ENCODE measurements at regions not wholly inside any gene's neighbourhood (a gene's known extent, or its start where the extent isn't known, plus 50 kb on each side); places are given as distances from the start of the nearest gene placed in this dataset.

DNA sequence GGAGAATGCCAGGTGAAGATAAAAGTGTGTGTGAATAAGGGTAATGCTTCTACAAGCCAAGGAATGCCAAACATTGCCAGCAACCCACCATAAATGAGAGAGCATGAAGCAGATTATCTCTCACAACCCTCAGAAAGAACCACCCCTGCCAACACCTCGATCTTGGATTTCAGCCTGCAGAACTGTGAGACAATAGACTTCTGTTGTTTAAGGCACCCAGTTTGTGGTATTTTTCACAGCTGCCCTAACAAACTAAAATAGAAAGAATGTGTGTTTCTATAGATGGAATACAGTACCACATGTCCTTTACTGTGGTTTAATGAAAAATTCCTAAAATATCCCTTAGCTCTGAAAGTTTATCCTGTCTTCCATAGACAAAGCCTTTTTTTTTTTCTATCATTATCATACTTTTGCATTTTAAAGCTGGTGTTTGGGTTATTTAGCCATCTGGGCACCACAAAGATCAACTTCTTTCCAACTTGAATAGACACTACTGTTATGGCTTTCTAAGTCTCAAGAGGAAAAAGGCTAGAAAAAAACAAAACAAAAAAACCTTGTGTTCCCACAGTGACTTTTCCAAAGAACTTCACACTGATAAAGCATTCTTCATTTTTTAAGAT is 505.6 kb downstream of the KCTD12 start:
- Histone ChIP-seq H3K4me2 (ENCODE audit: control insufficient read depth, extremely low read depth, insufficient read depth, low read depth, low read length) (no peak overlapping the region), H3K4me3 (ENCODE audit: control insufficient read depth in 2 of 3, extremely low read depth in 1 of 3, insufficient read depth in 2 of 3, low read depth in 1 of 3, low read length in 3 of 3) (no peak overlapping the region), H3K9me1 (ENCODE audit: control insufficient read depth, extremely low read depth, insufficient read depth, low read length) (no peaks in the 10 kb centered on the region), H3K79me2 (ENCODE audit: control insufficient read depth, insufficient read depth, low read length) (no peaks in the 10 kb centered on the region), H3K27ac (ENCODE audit: control insufficient read depth, insufficient read depth, low read length) (no peak overlapping the region), H3K27me3 (ENCODE audit: control insufficient read depth, extremely low read depth, insufficient read depth, low read length) (no peaks in the 10 kb centered on the region), H3K9me3 (ENCODE audit: control insufficient read depth, low read depth, low read length) (no peaks in the 10 kb centered on the region), H3K9ac (ENCODE audit: control insufficient read depth, extremely low read depth, insufficient read depth, low read length) (no peak overlapping the region), H4K20me1 (ENCODE audit: control insufficient read depth, extremely low read depth, insufficient read depth, low read length) (no peaks in the 10 kb centered on the region), H3K36me3 (ENCODE audit: control insufficient read depth in 2 of 2, extremely low read depth in 1 of 2, insufficient read depth in 2 of 2, low read length in 2 of 2) (no peaks in the 10 kb centered on the region), H2AFZ (ENCODE audit: control insufficient read depth, low read length) (no peak overlapping the region), H3K4me1 (ENCODE audit: control insufficient read depth, extremely low read depth, insufficient read depth, low read length) (no peaks in the 10 kb centered on the region)
- dilution Hi-C loops (cut with MboI; ENCODE audit: extremely low pct_ligation_motif_present, low sequenced_read_pairs), result no loop called here
- FAIRE-seq, result no peak
- TF ChIP-seq EZH2 (IDR thresholded peaks at IDR 0.05; ENCODE audit: low read length), result no peak
- TF ChIP-seq, protein P1, sequence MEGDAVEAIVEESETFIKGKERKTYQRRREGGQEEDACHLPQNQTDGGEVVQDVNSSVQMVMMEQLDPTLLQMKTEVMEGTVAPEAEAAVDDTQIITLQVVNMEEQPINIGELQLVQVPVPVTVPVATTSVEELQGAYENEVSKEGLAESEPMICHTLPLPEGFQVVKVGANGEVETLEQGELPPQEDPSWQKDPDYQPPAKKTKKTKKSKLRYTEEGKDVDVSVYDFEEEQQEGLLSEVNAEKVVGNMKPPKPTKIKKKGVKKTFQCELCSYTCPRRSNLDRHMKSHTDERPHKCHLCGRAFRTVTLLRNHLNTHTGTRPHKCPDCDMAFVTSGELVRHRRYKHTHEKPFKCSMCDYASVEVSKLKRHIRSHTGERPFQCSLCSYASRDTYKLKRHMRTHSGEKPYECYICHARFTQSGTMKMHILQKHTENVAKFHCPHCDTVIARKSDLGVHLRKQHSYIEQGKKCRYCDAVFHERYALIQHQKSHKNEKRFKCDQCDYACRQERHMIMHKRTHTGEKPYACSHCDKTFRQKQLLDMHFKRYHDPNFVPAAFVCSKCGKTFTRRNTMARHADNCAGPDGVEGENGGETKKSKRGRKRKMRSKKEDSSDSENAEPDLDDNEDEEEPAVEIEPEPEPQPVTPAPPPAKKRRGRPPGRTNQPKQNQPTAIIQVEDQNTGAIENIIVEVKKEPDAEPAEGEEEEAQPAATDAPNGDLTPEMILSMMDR (optimal IDR thresholded peaks at IDR 0.05 in 1 of 3, IDR thresholded peaks at IDR 0.05 in 1 of 3, conservative IDR thresholded peaks at IDR 0.05 in 1 of 3; ENCODE audit: extremely low read depth in 1 of 3, insufficient read depth in 2 of 3, low read length in 3 of 3), result no peak
- DNase-seq (ENCODE audit: low read depth, low spot score), result no peak

- Histone ChIP-seq H3K9ac (ENCODE audit: control insufficient read depth, extremely low read depth, insufficient read depth, low read length) (no peak overlapping the region), H3K27ac (ENCODE audit: control insufficient read depth, insufficient read depth, low read length) (no peak overlapping the region), H4K20me1 (ENCODE audit: control insufficient read depth, extremely low read depth, insufficient read depth, low read length) (no peaks in the 10 kb centered on the region), H3K36me3 (ENCODE audit: control insufficient read depth in 2 of 2, extremely low read depth in 1 of 2, insufficient read depth in 2 of 2, low read length in 2 of 2) (no peaks in the 10 kb centered on the region), H3K79me2 (ENCODE audit: control insufficient read depth, insufficient read depth, low read length) (no peaks in the 10 kb centered on the region), H3K9me3 (ENCODE audit: control insufficient read depth, low read depth, low read length) (no peaks in the 10 kb centered on the region), H3K9me1 (ENCODE audit: control insufficient read depth, extremely low read depth, insufficient read depth, low read length) (no peaks in the 10 kb centered on the region), H3K4me3 (ENCODE audit: control insufficient read depth in 2 of 3, extremely low read depth in 1 of 3, insufficient read depth in 2 of 3, low read depth in 1 of 3, low read length in 3 of 3) (no peak overlapping the region), H3K4me1 (ENCODE audit: control insufficient read depth, extremely low read depth, insufficient read depth, low read length) (no peaks in the 10 kb centered on the region), H3K27me3 (ENCODE audit: control insufficient read depth, extremely low read depth, insufficient read depth, low read length) (no peaks in the 10 kb centered on the region), H2AFZ (ENCODE audit: control insufficient read depth, low read length) (no peak overlapping the region), H3K4me2 (ENCODE audit: control insufficient read depth, extremely low read depth, insufficient read depth, low read depth, low read length) (no peak overlapping the region)
- no peak for DNase-seq (ENCODE audit: low read depth, low spot score)
- dilution Hi-C loops (cut with MboI; ENCODE audit: extremely low pct_ligation_motif_present, low sequenced_read_pairs), result no loop called here
- FAIRE-seq, result no peak
- TF ChIP-seq, protein P1 (optimal IDR thresholded peaks at IDR 0.05 in 1 of 3, IDR thresholded peaks at IDR 0.05 in 1 of 3, conservative IDR thresholded peaks at IDR 0.05 in 1 of 3; ENCODE audit: extremely low read depth in 1 of 3, insufficient read depth in 2 of 3, low read length in 3 of 3), result no peak
- no peak for TF ChIP-seq EZH2 (IDR thresholded peaks at IDR 0.05; ENCODE audit: low read length)
These were observed 506.7 kb downstream of the KCTD12 start for GRCh38 chr13:76379341-76380105.
